ENCODE measurements at regions not wholly inside any gene's neighbourhood (a gene's known extent, or its start where the extent isn't known, plus 50 kb on each side); places are given as distances from the start of the nearest gene placed in this dataset.

- DNase-seq (no peak), ATAC-seq (no peak)
- Histone ChIP-seq H3K9me3 (no peaks in the 10 kb centered on the region), H3K4me3 (no peak overlapping the region), H3K36me3 (ENCODE audit: low read depth) (no peaks in the 10 kb centered on the region), H3K4me1 (ENCODE audit: low read depth) (no peaks in the 10 kb centered on the region)
- intact Hi-C loops (cut with DNase I, micrococcal nuclease): no loop called here
- no peak for TF ChIP-seq CTCF (IDR thresholded peaks at IDR 0.05)
These were observed 408.8 kb upstream of the FZD8 start for GRCh38 chr10:36050763-36051499.

- DNase-seq: no peak
- Histone ChIP-seq H3K4me3 (no peak overlapping the region), H3K36me3 (ENCODE audit: low read depth) (no peaks in the 10 kb centered on the region), H3K9me3 (no peaks in the 10 kb centered on the region), H3K4me1 (ENCODE audit: low read depth) (no peaks in the 10 kb centered on the region)
- intact Hi-C loops (cut with DNase I, micrococcal nuclease): no loop called here
- TF ChIP-seq CTCF (IDR thresholded peaks at IDR 0.05): no peak
- ATAC-seq: no peak
These were observed 406.7 kb upstream of the FZD8 start for GRCh38 chr10:36048780-36049179.

GRCh38 chr10:36048236-36048635 lies 406.1 kb upstream of the FZD8 start:
- H3K9me3 ChIP-seq: no peaks in the 10 kb centered on the region
- ATAC-seq: no peak
- no peak for DNase-seq
- H3K4me1 ChIP-seq (ENCODE audit: low read depth): no peaks in the 10 kb centered on the region
- H3K36me3 ChIP-seq (ENCODE audit: low read depth): no peaks in the 10 kb centered on the region
- intact Hi-C loops (cut with DNase I, micrococcal nuclease): no loop called here
- TF ChIP-seq CTCF (IDR thresholded peaks at IDR 0.05): no peak
- no peak overlapping the region for H3K4me3 ChIP-seq

GRCh38 chr10:36042135-36042534 lies 400.0 kb upstream of the FZD8 start:
- no peak for DNase-seq
- Histone ChIP-seq H3K4me3 (no peak overlapping the region), H3K4me1 (ENCODE audit: low read depth) (no peaks in the 10 kb centered on the region), H3K36me3 (ENCODE audit: low read depth) (no peaks in the 10 kb centered on the region), H3K9me3 (no peaks in the 10 kb centered on the region)
- TF ChIP-seq CTCF (IDR thresholded peaks at IDR 0.05): no peak
- ATAC-seq: no peak
- intact Hi-C loops (cut with DNase I, micrococcal nuclease): no loop called here

GRCh38 chr10:36038316-36038955 lies 396.3 kb upstream of the FZD8 start:
- no peaks in the 10 kb centered on the region for H3K4me1 ChIP-seq (ENCODE audit: low read depth)
- TF ChIP-seq CTCF (IDR thresholded peaks at IDR 0.05): no peak
- no peak overlapping the region for H3K4me3 ChIP-seq
- H3K36me3 ChIP-seq (ENCODE audit: low read depth): no peaks in the 10 kb centered on the region
- H3K9me3 ChIP-seq: no peaks in the 10 kb centered on the region
- ATAC-seq: no peak
- no peak for DNase-seq
- intact Hi-C loops (cut with DNase I, micrococcal nuclease): no loop called here
